HG03039 (cell line): ENCODE measurements at regions not wholly inside any gene's neighbourhood (a gene's known extent, or its start where the extent isn't known, plus 50 kb on each side); places are given as distances from the start of the nearest gene placed in this dataset.

Experiments
- ATAC-seq: cut with Tn5 transposase; IDR thresholded peaks from one replicate; pipeline ENCODE4 v1.9.1; 2021; ENCODE audit warnings: mild to moderate bottlenecking, moderate library complexity; ENCODE audit not compliant: unreplicated experiment

GRCh38 chr6:21949211-21949801, 347.5 kb downstream of the PRL start:
- no peak for ATAC-seq

- no peak for ATAC-seq
These were observed 344.5 kb downstream of the PRL start for GRCh38 chr6:21952367-21952766.

DNA sequence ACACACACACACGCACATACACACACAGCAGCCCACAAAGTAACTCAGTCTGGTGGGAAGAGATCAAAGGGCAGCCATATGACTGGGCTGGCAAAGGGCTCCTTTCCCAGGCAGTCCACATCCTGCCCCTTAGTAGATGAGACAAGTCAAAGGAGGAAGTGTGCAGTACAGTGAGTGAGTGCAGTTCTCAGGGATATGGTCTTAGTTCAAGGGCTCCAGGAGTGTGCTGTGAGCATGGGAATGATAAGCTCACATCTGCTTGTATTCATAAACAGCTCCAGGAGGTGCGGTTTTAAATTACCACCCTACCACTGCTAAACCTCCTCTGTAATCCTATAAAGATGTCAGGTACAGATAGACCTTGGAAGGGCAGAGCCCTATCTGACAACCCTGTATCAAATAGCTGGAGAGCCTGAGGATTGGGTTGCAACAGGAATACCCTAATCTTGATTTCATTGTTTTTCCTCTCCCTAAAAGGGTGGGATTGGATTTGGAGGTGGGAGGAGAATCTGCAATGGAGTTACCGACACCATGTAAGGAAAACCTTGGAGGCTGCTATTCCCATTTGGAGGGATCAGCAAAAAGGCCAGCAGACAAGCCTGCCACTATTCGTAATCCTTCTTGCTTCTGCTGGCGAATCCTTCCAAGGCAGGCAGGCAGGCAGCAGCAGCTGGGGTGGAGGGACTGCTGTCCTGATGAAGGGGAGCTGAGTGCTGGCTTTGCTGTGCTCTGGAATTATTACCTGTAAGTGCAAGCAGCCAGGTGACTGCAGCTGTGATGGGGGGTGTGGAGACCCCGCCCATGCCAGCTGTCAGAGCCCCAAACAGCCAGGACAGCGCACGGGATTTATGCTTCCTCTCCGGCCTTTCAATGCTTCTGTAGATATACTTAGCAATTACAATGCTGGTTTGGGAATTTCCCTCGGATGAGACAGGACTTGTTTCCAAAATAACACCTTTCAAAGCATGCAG, 342.7 kb downstream of the PRL start:
- ATAC-seq: no peak

DNA sequence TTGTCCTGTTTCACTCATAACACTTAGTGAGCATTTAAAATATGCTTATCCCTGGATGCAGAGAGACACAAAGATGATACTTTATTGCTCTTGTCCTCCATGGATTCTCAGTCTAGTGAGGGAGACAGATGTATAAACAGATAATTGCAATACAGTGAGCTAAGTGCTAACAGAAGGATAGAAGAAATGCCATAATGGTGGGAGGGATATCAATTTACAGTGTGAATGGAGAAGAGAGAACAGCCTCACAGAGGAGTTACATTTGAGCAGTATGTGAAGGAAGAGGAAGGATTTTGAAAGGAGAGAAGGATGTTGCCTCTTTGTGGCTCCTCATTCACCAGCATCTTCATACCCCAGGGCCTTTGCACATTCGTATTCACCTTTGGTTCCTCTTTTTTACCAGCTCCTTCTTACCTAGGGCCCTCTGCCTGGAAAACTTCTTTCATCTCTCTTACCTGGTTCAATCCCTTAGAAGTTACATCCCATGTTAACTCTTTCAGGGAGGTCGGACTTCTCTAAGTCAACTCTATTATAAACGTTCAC, 341.7 kb downstream of the PRL start:
- ATAC-seq: no peak

GRCh38 chr6:21955951-21956350, 340.9 kb downstream of the PRL start:
- no peak for ATAC-seq

- ATAC-seq: no peak
These were observed 338.4 kb downstream of the PRL start for GRCh38 chr6:21958428-21958827.

DNA sequence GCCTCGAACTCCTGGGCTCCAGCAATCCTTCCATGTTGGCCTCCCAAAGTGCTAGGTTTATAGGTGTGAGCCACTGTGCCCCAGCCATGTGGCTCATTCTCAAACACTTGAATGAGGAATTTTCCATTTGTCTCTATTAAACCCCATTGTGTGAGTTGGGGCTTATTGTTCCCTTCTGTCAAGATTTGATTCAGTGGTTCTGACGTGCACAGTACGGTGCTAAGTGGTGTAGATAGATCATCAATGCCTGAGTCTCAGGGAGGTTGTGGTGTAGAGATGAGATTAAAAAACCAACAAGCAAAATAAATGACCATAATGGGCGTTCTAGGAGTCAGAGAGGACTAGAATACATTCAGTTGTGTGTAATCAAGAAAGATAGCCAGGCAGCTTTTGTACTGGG, 335.6 kb downstream of the PRL start:
- ATAC-seq: no peak

DNA sequence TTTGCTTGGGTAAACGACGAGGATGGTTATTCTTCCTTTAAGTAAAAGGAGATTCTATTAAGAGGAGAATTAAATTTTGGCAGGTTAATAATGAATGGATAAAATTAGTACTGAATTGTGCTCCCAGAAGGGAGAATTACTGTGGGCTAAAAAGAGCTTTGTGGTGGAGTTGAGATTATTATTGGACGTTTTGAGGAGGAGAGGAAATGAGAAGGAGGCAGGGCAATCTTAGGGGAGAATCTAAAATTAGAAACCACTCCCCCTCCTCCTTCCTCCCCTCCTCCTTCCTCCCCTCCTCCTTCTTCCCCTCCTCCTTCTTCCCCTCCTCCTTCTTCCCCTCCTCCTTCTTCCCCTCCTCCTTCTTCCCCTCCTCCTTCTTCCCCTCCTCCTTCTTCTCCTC, 331.8 kb downstream of the PRL start:
- no peak for ATAC-seq

DNA sequence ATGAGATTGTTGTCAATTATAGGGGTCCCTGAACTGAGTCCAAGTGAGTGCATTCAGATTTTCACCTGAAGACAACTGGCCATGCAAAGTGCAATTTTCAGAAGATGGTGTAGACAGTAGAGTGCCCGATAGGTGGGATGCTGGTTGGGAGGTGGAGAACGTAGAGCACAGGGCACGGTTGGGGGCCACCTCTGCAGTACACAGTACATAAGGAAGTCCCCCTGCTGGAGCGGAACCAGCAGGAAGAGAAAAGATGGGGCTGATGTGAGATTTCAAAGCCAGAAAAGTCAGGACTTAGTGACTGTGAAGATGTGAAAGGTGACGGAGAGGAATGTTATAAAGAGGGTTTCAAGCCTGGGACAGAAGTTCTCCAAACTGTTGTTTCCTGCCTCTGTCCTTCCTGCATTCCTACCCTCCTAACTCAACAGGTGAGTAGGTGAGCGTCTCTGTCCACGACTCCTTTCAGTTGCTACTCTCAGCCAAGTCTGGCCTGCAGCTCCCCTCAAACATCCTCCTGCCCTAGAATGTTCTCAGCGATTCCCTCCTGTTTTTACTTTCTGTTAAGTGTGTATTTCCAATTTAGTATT, 330.8 kb downstream of the PRL start:
- ATAC-seq: no peak

DNA sequence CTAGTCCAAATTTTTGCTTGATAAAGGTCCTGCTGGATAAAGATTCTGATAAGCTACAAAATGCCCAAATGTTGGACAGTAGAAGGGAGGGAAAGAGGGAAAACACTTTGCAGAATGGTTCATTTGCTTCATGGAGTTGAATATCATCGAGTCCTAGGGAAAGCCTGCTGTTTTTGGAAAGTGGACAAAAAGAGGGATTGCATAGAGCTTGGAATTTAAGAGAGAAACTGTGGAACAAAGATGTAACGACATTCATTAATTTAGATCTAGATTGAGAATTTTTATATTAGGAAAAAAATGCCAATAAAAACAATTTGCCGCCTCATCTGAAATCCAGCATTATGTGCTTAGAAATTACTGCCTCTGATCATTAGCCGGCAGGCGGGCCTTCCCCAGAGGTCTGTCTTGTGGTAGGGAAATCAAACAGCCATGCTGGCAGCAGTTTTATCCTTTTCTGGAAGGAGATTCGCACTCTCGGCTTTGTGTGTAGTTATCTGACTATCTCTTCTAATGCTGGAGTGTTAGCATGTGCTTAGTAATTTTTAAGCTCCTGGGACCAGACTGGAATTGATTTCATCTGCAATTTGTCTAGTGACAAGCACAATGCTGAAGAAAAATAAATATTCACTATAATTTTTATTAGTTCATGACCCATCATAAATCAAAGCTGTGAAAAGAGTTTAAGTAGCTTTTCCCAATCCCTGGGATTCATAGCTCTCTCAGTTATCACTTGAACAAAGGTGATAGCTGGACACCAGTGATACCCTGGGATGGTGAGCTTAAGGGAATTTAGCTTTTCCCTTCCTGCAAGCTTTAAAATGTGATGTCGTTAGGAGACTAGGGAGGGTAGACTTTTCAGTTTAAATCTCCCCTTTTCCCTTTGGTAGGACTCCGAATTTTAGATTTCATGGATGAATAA, 329.5 kb downstream of the PRL start:
- no peak for ATAC-seq

DNA sequence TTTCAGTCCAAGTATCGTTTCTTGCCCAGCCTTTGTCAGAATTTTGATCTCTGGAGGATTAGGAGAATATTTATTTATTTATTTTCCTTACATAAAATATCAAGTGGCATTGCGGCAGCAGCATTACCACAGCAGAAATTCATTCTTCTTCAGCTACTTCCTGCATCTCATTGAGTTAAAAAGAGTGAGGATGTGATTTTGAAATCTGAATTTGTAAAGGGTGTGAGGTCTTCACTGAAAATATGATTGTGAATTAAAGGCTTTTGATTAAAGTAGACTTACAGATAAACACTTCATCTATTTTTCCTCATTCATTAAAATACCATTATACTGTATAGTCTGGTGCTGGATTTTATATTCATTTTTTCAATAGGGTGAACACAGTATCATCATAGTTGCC, 328.4 kb downstream of the PRL start:
- no peak for ATAC-seq

DNA sequence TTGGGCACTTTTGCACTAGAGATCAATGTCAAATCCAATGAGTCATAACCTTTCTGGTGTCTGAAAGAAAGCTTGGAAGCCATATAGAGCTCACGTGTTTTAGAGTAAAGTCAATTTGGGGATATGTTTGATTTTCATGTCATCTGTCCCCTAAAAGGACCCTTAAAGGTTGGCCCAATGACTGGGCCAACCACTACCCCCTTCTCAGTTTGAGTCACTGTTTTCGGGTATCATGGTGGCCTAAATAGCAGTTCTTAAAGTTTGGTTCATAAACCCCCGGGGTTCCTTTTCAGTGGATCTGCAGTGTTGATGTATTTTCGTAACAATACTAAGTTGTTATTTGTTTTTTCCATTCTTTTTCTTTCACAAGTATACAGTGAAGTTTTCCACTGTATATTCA, 327.6 kb downstream of the PRL start:
- no peak for ATAC-seq

DNA sequence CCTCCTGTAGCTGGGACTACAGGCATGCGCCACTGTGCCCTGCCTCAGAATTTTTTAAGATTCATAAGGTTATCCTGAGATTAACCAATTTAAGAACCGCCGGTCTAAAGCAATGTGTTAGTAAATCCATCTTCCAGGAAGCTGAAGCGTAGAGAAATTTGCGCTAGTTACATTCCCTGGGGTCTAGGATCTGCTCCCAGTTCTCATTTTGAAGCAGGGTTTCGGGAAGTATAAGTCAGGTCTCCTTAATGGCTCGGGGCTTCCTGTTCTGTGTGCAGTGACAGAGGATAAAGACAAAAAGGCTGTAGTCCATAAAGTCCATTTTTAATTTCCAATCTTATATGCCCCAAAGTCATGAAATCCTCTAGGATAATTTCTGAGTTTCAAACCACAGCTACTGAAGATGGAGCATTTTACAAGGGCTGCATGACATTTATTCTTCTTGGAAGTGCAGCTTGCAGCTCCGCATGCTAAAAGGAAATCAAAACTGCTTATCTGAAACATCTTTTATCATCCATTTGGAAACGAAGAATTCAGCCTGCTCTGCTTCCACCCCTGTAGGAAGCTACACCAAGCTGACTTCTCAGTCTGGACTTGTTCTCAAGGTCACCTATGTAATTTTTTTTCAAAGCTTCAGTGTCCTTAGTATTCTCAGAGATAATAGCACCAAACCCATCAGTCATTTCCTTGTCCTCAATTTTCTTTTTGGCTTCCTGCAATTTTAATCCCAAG, 326.1 kb downstream of the PRL start:
- ATAC-seq: no peak

DNA sequence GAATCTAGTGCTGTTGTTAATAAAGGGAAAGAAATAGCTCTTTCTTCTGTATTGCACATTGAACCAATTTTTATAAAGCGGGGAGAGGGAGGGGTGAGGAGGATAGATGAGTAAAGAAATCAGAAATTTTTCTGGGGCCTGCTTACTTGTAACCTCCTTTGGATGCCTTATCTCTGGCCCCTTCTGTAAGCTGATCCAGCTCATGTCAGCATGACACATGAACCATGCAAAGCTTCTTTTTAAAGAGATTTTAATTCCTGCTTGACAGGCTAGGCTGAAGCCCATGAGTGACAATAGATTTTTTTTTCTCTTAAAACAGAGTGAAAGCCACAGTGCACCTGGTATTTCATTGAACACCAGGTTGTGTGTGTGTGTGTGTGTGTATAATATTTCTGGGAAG, 325.3 kb downstream of the PRL start:
- ATAC-seq: no peak

DNA sequence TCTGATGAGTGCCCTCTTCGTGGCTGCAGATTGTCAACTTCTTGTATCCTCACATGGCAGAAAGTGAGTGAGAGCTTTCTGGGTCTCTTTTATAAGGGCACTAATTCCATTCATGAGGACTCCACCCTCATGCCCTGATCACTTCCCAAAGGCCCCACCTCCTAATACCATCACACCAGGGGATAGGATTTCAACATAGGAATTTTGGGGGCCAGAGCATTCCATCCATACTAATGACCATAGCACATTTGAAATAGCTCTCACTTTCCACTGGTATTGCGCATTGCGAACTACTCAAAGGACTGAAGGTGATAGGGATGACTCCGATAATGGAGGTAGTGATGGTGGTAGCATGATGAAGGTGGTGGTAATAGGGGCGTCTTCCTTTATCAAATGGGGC, 324.3 kb downstream of the PRL start:
- ATAC-seq: no peak

GRCh38 chr6:21977346-21977745, 319.5 kb downstream of the PRL start:
- ATAC-seq: no peak

GRCh38 chr6:21981235-21981833, 315.5 kb downstream of the PRL start:
- ATAC-seq: no peak

DNA sequence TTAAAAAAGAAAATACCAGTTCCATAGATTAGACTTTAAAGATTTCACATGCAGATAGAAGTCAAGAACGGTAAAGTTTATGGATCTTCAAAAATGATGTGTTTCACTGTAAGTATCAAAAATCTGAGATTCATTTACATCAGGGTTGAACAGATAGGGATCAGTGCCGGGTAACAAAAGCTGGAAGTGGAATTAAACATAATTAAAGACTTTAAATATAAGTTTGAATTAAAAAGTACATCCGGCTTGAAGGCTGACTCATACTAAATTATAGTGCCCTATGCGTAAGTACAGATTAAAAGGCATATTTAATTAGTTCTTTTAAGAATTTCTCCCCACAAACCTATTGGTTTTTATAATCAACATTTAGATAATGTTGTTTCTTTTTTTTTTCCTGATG, 312.7 kb downstream of the PRL start:
- no peak for ATAC-seq

GRCh38 chr6:21984561-21984960, 312.3 kb downstream of the PRL start:
- no peak for ATAC-seq

- no peak for ATAC-seq
These were observed 310.9 kb downstream of the PRL start for GRCh38 chr6:21985904-21986303.
